ENCODE measurements at regions not wholly inside any gene's neighbourhood (a gene's known extent, or its start where the extent isn't known, plus 50 kb on each side); places are given as distances from the start of the nearest gene placed in this dataset.

DNA sequence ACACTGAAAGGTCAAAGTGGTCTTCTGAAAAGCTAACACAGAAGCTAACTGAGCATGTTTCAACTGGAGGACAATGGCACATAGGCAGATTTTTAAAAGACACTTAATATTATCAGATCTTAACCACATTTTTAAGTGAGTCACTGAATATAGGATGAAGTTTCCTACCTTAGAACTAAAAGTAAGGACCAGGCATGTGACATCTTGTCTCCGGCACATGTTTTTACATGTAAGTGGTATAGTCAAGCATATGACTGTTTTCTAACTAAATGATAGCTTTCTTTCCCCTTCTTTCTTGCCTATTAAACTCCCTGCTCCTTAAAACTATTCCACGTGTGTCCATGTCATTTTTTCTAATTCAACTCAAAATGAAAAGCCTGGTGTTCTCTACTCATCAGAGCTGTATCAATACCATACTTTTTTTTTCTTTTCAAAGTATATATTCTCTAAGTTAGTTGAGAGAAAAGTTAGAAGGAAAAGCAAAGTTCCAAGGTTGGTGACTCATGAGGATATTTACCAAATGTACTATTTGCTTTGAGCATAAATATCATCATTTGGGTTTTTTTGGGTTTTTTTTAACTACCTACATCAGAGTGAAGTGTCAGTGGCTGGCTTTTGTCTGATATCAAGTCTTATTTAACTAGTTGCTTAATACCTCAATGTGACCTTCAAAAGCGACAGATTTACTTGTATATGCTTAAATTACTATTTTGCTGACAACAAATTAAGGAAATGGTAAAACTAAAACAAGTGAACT lies 127.5 kb downstream of the CRPPA start:
- Histone ChIP-seq H3K36me3 (ENCODE audit: control insufficient read depth in 4 of 4, insufficient read depth in 3 of 4, low read depth in 1 of 4, low read length in 3 of 4) (no peaks in the 10 kb centered on the region), H3K4me1 (ENCODE audit: control insufficient read depth in 4 of 4, insufficient read depth in 4 of 4, low read length in 3 of 4) (no peaks in the 10 kb centered on the region), H3K27me3 (ENCODE audit: control insufficient read depth in 4 of 4, insufficient read depth in 4 of 4, low read length in 3 of 4) (no peaks in the 10 kb centered on the region), H3K9me3 (ENCODE audit: control insufficient read depth in 4 of 4, low read length in 3 of 4) (no peaks in the 10 kb centered on the region), H3K9ac (ENCODE audit: low read depth in 1 of 2, low read length in 2 of 2) (no peak overlapping the region), H3K27ac (ENCODE audit: low read depth in 1 of 2, low read length in 2 of 2) (no peak overlapping the region), H3K4me3 (ENCODE audit: low read depth in 1 of 3, low read length in 3 of 3) (no peak overlapping the region)
- TF ChIP-seq EGR1 (IDR thresholded peaks at IDR 0.05; ENCODE audit: low read depth in 2 of 2) = no peak
- TF ChIP-seq SP1 (IDR thresholded peaks at IDR 0.05) = no peak
- no peak for TF ChIP-seq RXRA (IDR thresholded peaks at IDR 0.05)
- TF ChIP-seq HNF4A (conservative IDR thresholded peaks at IDR 0.05) = no peak
- TF ChIP-seq FOXA2 (IDR thresholded peaks at IDR 0.05) = no peak
- TF ChIP-seq, protein P1, sequence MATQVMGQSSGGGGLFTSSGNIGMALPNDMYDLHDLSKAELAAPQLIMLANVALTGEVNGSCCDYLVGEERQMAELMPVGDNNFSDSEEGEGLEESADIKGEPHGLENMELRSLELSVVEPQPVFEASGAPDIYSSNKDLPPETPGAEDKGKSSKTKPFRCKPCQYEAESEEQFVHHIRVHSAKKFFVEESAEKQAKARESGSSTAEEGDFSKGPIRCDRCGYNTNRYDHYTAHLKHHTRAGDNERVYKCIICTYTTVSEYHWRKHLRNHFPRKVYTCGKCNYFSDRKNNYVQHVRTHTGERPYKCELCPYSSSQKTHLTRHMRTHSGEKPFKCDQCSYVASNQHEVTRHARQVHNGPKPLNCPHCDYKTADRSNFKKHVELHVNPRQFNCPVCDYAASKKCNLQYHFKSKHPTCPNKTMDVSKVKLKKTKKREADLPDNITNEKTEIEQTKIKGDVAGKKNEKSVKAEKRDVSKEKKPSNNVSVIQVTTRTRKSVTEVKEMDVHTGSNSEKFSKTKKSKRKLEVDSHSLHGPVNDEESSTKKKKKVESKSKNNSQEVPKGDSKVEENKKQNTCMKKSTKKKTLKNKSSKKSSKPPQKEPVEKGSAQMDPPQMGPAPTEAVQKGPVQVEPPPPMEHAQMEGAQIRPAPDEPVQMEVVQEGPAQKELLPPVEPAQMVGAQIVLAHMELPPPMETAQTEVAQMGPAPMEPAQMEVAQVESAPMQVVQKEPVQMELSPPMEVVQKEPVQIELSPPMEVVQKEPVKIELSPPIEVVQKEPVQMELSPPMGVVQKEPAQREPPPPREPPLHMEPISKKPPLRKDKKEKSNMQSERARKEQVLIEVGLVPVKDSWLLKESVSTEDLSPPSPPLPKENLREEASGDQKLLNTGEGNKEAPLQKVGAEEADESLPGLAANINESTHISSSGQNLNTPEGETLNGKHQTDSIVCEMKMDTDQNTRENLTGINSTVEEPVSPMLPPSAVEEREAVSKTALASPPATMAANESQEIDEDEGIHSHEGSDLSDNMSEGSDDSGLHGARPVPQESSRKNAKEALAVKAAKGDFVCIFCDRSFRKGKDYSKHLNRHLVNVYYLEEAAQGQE (IDR thresholded peaks at IDR 0.05) = no peak
- TF ChIP-seq YY1 (IDR thresholded peaks at IDR 0.05) = no peak
- TF ChIP-seq, protein P2, sequence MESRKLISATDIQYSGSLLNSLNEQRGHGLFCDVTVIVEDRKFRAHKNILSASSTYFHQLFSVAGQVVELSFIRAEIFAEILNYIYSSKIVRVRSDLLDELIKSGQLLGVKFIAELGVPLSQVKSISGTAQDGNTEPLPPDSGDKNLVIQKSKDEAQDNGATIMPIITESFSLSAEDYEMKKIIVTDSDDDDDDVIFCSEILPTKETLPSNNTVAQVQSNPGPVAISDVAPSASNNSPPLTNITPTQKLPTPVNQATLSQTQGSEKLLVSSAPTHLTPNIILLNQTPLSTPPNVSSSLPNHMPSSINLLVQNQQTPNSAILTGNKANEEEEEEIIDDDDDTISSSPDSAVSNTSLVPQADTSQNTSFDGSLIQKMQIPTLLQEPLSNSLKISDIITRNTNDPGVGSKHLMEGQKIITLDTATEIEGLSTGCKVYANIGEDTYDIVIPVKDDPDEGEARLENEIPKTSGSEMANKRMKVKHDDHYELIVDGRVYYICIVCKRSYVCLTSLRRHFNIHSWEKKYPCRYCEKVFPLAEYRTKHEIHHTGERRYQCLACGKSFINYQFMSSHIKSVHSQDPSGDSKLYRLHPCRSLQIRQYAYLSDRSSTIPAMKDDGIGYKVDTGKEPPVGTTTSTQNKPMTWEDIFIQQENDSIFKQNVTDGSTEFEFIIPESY (IDR thresholded peaks at IDR 0.05) = no peak
- TF ChIP-seq, protein P3, sequence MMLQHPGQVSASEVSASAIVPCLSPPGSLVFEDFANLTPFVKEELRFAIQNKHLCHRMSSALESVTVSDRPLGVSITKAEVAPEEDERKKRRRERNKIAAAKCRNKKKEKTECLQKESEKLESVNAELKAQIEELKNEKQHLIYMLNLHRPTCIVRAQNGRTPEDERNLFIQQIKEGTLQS (IDR thresholded peaks at IDR 0.05) = no peak
- no peak for TF ChIP-seq FOXA1 (IDR thresholded peaks at IDR 0.05)
- TF ChIP-seq TAF1 (conservative IDR thresholded peaks at IDR 0.05) = no peak
- no peak for TF ChIP-seq HNF4G (IDR thresholded peaks at IDR 0.05)
- TF ChIP-seq, protein P4, sequence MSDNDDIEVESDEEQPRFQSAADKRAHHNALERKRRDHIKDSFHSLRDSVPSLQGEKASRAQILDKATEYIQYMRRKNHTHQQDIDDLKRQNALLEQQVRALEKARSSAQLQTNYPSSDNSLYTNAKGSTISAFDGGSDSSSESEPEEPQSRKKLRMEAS (IDR thresholded peaks at IDR 0.05) = no peak
- DNase-seq (ENCODE audit: low spot score) = no peak
- 91% methylated on average over 3 of the region's 3 CpGs for WGBS

DNA sequence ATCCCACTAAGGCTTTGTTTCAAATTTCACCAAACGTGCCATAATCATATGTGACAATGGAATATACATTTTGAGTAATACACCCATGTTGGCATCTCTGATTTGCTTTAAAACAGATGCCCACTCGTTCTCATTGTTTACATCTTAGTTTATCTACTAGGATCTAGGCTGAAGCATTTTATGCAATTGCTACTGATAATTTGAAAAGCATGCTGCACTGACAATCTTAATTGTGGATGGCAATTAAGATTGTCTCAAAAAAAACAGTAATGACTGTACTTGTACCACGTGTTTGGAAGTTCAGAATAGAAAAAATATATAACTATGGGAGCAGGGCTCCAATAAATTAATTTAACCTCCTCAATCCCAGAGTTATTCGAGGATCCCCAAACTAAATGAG lies 136.8 kb downstream of the CRPPA start:
- H3K4me1 ChIP-seq (ENCODE audit: control insufficient read depth in 4 of 4, insufficient read depth in 4 of 4, low read length in 3 of 4) = no peaks in the 10 kb centered on the region
- WGBS = 81% methylated on average over 4 of the region's 4 CpGs
- no peaks in the 10 kb centered on the region for H3K36me3 ChIP-seq (ENCODE audit: control insufficient read depth in 4 of 4, insufficient read depth in 3 of 4, low read depth in 1 of 4, low read length in 3 of 4)
- no peaks in the 10 kb centered on the region for H3K27me3 ChIP-seq (ENCODE audit: control insufficient read depth in 4 of 4, insufficient read depth in 4 of 4, low read length in 3 of 4)
- TF ChIP-seq RAD21 (IDR thresholded peaks at IDR 0.05) (no peak), EGR1 (IDR thresholded peaks at IDR 0.05; ENCODE audit: low read depth in 2 of 2) (no peak), GABPA (IDR thresholded peaks at IDR 0.05 in 1 of 2, conservative IDR thresholded peaks at IDR 0.05 in 1 of 2) (no peak), SP1 (IDR thresholded peaks at IDR 0.05) (no peak), TAF1 (conservative IDR thresholded peaks at IDR 0.05) (no peak), NR2F2 (IDR thresholded peaks at IDR 0.05) (no peak), RXRA (IDR thresholded peaks at IDR 0.05) (no peak), HNF4A (conservative IDR thresholded peaks at IDR 0.05) (no peak), JUND (IDR thresholded peaks at IDR 0.05) (no peak), FOXA1 (IDR thresholded peaks at IDR 0.05) (no peak), FOXA2 (IDR thresholded peaks at IDR 0.05) (no peak), YY1 (IDR thresholded peaks at IDR 0.05) (no peak)
- TF ChIP-seq, protein P4 (IDR thresholded peaks at IDR 0.05) = no peak
- TF ChIP-seq, protein P3 (IDR thresholded peaks at IDR 0.05) = no peak
- TF ChIP-seq, protein P1 (IDR thresholded peaks at IDR 0.05) = no peak
- TF ChIP-seq, protein P5, sequence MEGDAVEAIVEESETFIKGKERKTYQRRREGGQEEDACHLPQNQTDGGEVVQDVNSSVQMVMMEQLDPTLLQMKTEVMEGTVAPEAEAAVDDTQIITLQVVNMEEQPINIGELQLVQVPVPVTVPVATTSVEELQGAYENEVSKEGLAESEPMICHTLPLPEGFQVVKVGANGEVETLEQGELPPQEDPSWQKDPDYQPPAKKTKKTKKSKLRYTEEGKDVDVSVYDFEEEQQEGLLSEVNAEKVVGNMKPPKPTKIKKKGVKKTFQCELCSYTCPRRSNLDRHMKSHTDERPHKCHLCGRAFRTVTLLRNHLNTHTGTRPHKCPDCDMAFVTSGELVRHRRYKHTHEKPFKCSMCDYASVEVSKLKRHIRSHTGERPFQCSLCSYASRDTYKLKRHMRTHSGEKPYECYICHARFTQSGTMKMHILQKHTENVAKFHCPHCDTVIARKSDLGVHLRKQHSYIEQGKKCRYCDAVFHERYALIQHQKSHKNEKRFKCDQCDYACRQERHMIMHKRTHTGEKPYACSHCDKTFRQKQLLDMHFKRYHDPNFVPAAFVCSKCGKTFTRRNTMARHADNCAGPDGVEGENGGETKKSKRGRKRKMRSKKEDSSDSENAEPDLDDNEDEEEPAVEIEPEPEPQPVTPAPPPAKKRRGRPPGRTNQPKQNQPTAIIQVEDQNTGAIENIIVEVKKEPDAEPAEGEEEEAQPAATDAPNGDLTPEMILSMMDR (IDR thresholded peaks at IDR 0.05; ENCODE audit: low read depth, low read length, missing input control) = no peak
- H3K4me3 ChIP-seq (ENCODE audit: low read depth in 1 of 3, low read length in 3 of 3) = no peak overlapping the region
- no peak overlapping the region for H3K27ac ChIP-seq (ENCODE audit: low read depth in 1 of 2, low read length in 2 of 2)
- no peak for DNase-seq (ENCODE audit: low spot score)
- H3K9me3 ChIP-seq (ENCODE audit: control insufficient read depth in 4 of 4, low read length in 3 of 4) = no peaks in the 10 kb centered on the region
- H3K9ac ChIP-seq (ENCODE audit: low read depth in 1 of 2, low read length in 2 of 2) = no peak overlapping the region

Measured in liver (tissue), 8 donors.